Sigmoid colon (tissue), 4 donors: ENCODE measurements at regions not wholly inside any gene's neighbourhood (a gene's known extent, or its start where the extent isn't known, plus 50 kb on each side); places are given as distances from the start of the nearest gene placed in this dataset.

Experiments used
- CTCF ChIP-seq, 4 experiments: fragments of 450-650 bp in 3 of 4; fragments of 200-600 bp in 1 of 4; IDR thresholded peaks; one replicate each; pipeline ENCODE4 v1.5.1; 2016 to 2019; ENCODE audit warnings: antibody characterized with exemption in 4 of 4, mild to moderate bottlenecking in 3 of 4, moderate library complexity in 2 of 4
- EP300 ChIP-seq, 4 donors: sonication (generic); formaldehyde crosslinking; IDR thresholded peaks; one replicate each; pipeline ENCODE4 v1.6.1; 2017; ENCODE audit warnings: antibody characterized with exemption in 4 of 4
- POLR2A ChIP-seq, 2 donors: fragments of 450-650 bp; IDR thresholded peaks; one replicate each; pipeline ENCODE4 v1.6.1; 2016; ENCODE audit warnings: antibody characterized with exemption in 2 of 2, mild to moderate bottlenecking in 2 of 2, moderate library complexity in 2 of 2
- POLR2AphosphoS5 ChIP-seq, 4 donors: sonication (generic); formaldehyde crosslinking; IDR thresholded peaks; one replicate each; pipeline ENCODE4 v1.6.1; 2017; ENCODE audit warnings: antibody characterized with exemption in 4 of 4

GRCh38 chr21:29232530-29233255 lies 66.0 kb upstream of the BACH1 start:
- TF ChIP-seq CTCF (IDR thresholded peaks at IDR 0.05), result no peak
- no peak for TF ChIP-seq POLR2AphosphoS5 (IDR thresholded peaks at IDR 0.05)
- TF ChIP-seq EP300 (IDR thresholded peaks at IDR 0.05), result no peak
- TF ChIP-seq POLR2A (IDR thresholded peaks at IDR 0.05), result no peak
